CD4-positive, alpha-beta T cell (primary cell): ENCODE measurements at regions not wholly inside any gene's neighbourhood (a gene's known extent, or its start where the extent isn't known, plus 50 kb on each side); places are given as distances from the start of the nearest gene placed in this dataset.

Experiments
- ATAC-seq: fragments of 200-7000 bp; cut with Tn5 transposase; one replicate; pipeline ENCODE4 v1.10.0; 2022; ENCODE audit warnings: mild to moderate bottlenecking; ENCODE audit not compliant: poor library complexity
- CTCF ChIA-PET: fragments of 350-600 bp; sonication (Branson Sonifier 250); formaldehyde crosslinking; loops from one replicate; lab custom pipeline; 2021; ENCODE audit warnings: antibody characterized with exemption, inconsistent platforms; lab: Charles Lee
- POLR2A ChIA-PET: fragments of 350-600 bp; sonication (Branson Sonifier 250); formaldehyde crosslinking; loops from one replicate; lab custom pipeline; 2021; ENCODE audit warnings: antibody characterized with exemption, inconsistent platforms; lab: Charles Lee
- DNase-seq, 14 experiments: peaks; one replicate each; pipeline ENCODE4 v3.0.0-alpha.2; 2013 to 2020; ENCODE audit warnings: mixed read lengths in 2 of 14
- H3K27ac ChIP-seq, 2 donors: one replicate each; pipeline versions ENCODE4 v1.5.1 to v1.7.0; 2013; ENCODE audit warnings: low read length in 2 of 2, low read depth in 1 of 2, mild to moderate bottlenecking in 1 of 2
- H3K27me3 ChIP-seq, 2 experiments: 1 replicate in 1 of 2; 2 replicates in 1 of 2; pipeline versions ENCODE4 v1.6.1 to v1.7.0; 2013; ENCODE audit warnings: low read length in 2 of 2, control low read depth in 1 of 2, mild to moderate bottlenecking in 1 of 2, moderate library complexity in 1 of 2; ENCODE audit not compliant: insufficient read depth in 2 of 2, control insufficient read depth in 1 of 2
- H3K36me3 ChIP-seq: one replicate; pipeline ENCODE4 v1.6.1; 2013; ENCODE audit warnings: low read length, control low read depth; ENCODE audit not compliant: insufficient read depth
- H3K4me1 ChIP-seq: one replicate; pipeline ENCODE4 v1.6.1; 2013; ENCODE audit warnings: low read length, control low read depth; ENCODE audit not compliant: insufficient read depth
- H3K4me3 ChIP-seq: one replicate; pipeline ENCODE4 v1.5.1; 2013; ENCODE audit warnings: mild to moderate bottlenecking, low read length, moderate library complexity
- H3K9me3 ChIP-seq, 2 experiments: 1 replicate in 1 of 2; 2 replicates in 1 of 2; pipeline versions ENCODE4 v1.6.1 to v1.7.0; 2013; ENCODE audit warnings: low read length in 2 of 2, mild to moderate bottlenecking in 2 of 2, control low read depth in 1 of 2, moderate library complexity in 1 of 2; ENCODE audit not compliant: control insufficient read depth in 1 of 2, insufficient read depth in 1 of 2
- H3K27ac Mint-ChIP-seq: one replicate; pipeline ENCODE4 v1.8.0; 2020; ENCODE audit warnings: mixed read lengths
- H3K27me3 Mint-ChIP-seq: one replicate; pipeline ENCODE4 v1.8.0; 2021; ENCODE audit warnings: mixed read lengths
- H3K36me3 Mint-ChIP-seq: one replicate; pipeline ENCODE4 v1.8.0; 2021; ENCODE audit warnings: low read depth, mixed read lengths
- H3K4me1 Mint-ChIP-seq: one replicate; pipeline ENCODE4 v1.8.0; 2021; ENCODE audit warnings: low read depth, mixed read lengths
- H3K4me3 Mint-ChIP-seq: one replicate; pipeline ENCODE4 v1.8.0; 2020; ENCODE audit warnings: mild to moderate bottlenecking, mixed read lengths
- H3K9me3 Mint-ChIP-seq: one replicate; pipeline ENCODE4 v1.8.0; 2020; ENCODE audit warnings: mixed read lengths
- intact Hi-C, 2 experiments: fragments of 100-400 bp; cut with DNase I in 1 of 2; cut with micrococcal nuclease in 1 of 2; formaldehyde crosslinking; loops; one replicate each; pipeline versions ENCODE4 v1.15.1 to v1.9.0; 2023 to 2025; cut with DNase I, micrococcal nuclease
- TF ChIP-seq, protein P1 (sequence below): fragments of 200-600 bp; IDR thresholded peaks from one replicate; pipeline ENCODE4 v1.8.0; 2022; ENCODE audit warnings: antibody characterized with exemption, mild to moderate bottlenecking

DNA sequence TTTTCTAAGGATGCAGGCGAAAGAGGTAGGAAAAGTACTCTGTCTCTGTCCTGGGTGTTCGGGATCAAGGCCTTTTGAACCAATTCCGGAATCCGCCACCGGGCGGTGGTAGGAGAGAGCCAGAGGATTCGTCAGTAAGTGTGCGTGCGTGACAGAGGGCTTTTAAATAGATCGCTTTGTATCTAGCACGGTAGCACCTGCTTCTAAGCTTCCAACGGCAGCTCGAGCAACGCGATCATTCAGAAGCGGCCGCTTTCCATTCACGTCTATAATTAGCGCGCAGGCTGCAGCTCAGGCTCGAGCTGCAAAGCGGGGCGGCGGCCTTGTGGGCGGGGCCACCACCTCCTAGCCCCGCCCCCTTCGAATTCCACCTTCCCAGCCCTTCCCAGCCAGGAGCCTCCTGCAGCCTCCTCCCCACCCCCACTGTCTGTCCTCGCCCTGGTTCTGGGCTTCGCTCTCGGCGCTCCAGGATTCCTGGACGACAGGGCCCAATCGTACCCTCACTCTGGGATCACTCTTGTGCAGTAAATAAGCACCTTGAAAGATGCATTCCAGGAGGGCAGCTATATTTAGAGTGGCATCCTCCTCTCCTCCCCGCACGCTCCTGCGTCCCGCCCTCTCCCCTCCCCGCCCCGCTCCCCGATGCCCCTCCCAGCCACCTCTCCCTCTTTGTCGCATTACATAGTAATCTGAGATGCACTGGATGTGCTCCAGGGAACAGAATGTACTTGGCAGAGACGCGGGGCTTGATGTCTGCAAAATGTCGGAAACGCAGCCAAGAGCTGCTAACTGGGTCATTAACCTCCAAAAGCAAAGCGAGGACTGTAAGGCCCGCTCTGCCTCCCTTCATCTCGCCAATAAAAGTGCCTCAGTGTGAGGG, 224.1 kb upstream of the TPRG1 start:
- no peaks in the 10 kb centered on the region for H3K9me3 Mint-ChIP-seq
- ChIA-PET POLR2A (interaction anchor here (0.5 kb wide), 1 partner anchor 234 kb away, joined by 3 read pairs; no protein-coding TSS in a partner anchor), CTCF (no interaction called here)
- H3K36me3 Mint-ChIP-seq: no peaks in the 10 kb centered on the region
- no peaks in the 10 kb centered on the region for H3K4me1 Mint-ChIP-seq
- Histone ChIP-seq H3K36me3 (no peaks in the 10 kb centered on the region), H3K9me3 (no peaks in the 10 kb centered on the region), H3K4me3 (peak overlapping the region; percentile 19), H3K27me3 (no peaks in the 10 kb centered on the region), H3K4me1 (peaks cover 13% of the 10 kb centered on the region), H3K27ac (no peak overlapping the region)
- H3K27ac Mint-ChIP-seq: no peak overlapping the region
- DNase-seq (peak in 3 of 14 experiments; percentile 28 to 61 (median 53)), ATAC-seq (peak; percentile 24)
- peaks cover 31% of the 10 kb centered on the region for H3K27me3 Mint-ChIP-seq
- intact Hi-C loops: no loop called here
- H3K4me3 Mint-ChIP-seq: no peak overlapping the region
- TF ChIP-seq, protein P1, sequence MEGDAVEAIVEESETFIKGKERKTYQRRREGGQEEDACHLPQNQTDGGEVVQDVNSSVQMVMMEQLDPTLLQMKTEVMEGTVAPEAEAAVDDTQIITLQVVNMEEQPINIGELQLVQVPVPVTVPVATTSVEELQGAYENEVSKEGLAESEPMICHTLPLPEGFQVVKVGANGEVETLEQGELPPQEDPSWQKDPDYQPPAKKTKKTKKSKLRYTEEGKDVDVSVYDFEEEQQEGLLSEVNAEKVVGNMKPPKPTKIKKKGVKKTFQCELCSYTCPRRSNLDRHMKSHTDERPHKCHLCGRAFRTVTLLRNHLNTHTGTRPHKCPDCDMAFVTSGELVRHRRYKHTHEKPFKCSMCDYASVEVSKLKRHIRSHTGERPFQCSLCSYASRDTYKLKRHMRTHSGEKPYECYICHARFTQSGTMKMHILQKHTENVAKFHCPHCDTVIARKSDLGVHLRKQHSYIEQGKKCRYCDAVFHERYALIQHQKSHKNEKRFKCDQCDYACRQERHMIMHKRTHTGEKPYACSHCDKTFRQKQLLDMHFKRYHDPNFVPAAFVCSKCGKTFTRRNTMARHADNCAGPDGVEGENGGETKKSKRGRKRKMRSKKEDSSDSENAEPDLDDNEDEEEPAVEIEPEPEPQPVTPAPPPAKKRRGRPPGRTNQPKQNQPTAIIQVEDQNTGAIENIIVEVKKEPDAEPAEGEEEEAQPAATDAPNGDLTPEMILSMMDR: no peak

DNA sequence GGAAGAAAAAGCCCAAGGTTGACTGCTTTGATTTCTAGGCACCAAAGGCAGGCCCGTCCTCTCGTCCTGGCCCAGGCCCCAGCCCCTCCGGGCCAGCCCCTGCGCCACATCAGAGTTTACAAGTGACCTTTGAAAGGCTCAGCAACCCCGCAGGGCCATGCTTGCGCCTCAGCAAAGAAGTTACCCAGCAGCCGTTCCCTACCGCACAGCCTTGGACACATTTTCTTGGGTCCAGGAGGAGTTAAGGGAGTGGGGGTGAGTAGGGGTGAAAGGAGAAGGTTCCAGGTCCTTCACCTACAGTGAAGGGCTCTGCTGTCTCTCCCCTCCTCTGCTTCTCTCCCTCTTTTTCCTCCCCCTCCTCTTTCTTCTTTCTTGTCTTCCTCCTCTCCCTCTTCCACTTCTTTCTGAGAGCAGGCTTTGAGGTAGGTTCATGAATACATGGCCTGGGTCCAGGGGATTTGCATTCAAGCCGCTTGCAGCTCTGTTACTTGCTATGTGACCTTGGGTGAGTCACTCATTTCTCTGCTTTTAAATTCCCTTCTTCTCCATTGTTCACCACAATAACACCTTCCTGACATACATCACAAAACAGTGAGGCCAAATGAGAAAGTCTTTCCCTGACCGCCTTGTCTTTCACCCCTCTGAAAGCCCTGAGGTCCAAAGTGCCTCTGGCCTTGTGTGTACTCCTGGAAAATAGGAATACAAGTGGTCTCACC, 223.3 kb upstream of the TPRG1 start:
- no peaks in the 10 kb centered on the region for H3K9me3 ChIP-seq
- H3K4me1 ChIP-seq: peaks cover 13% of the 10 kb centered on the region
- no peak overlapping the region for H3K4me3 ChIP-seq
- Mint-ChIP-seq H3K27ac (no peak overlapping the region), H3K27me3 (peaks cover 31% of the 10 kb centered on the region), H3K9me3 (no peaks in the 10 kb centered on the region), H3K4me3 (no peak overlapping the region), H3K4me1 (no peaks in the 10 kb centered on the region), H3K36me3 (no peaks in the 10 kb centered on the region)
- intact Hi-C loops: no loop called here
- ATAC-seq: no peak
- H3K27me3 ChIP-seq: no peaks in the 10 kb centered on the region
- DNase-seq: peak in 2 of 14 experiments; percentile 44 to 52
- TF ChIP-seq, protein P1: no peak
- CTCF ChIA-PET: no interaction called here
- no peaks in the 10 kb centered on the region for H3K36me3 ChIP-seq
- no peak overlapping the region for H3K27ac ChIP-seq
- POLR2A ChIA-PET: no interaction called here

DNA sequence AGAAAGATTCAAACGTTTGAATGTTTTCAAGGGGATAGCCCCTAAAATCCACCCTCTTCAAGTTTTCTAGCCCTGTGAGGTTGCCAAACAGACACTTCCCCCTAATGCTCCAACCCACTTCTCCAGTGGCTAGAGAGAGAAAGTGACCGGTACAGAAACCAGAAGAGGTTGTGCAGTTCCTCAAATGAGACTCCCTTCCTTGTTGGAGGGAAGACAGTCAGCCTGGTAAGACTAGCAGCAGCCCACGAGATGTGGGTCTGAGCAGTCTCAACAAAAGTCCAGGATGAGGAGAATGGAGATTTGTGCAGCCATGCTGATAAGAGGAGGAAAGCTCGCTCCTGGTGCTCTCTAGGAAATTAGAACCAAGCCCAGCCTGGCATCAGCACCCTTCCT, 222.8 kb upstream of the TPRG1 start:
- Mint-ChIP-seq H3K27me3 (peaks cover 31% of the 10 kb centered on the region), H3K9me3 (no peaks in the 10 kb centered on the region), H3K27ac (no peak overlapping the region), H3K4me3 (no peak overlapping the region), H3K4me1 (no peaks in the 10 kb centered on the region), H3K36me3 (no peaks in the 10 kb centered on the region)
- Histone ChIP-seq H3K4me1 (peaks cover 13% of the 10 kb centered on the region), H3K9me3 (no peaks in the 10 kb centered on the region), H3K4me3 (no peak overlapping the region), H3K27ac (no peak overlapping the region), H3K36me3 (no peaks in the 10 kb centered on the region), H3K27me3 (no peaks in the 10 kb centered on the region)
- CTCF ChIA-PET: no interaction called here
- peak in 3 of 14 experiments; percentile 30 to 64 (median 56) for DNase-seq
- POLR2A ChIA-PET: no interaction called here
- TF ChIP-seq, protein P1: no peak
- ATAC-seq: no peak
- intact Hi-C loops: no loop called here
